SK-MEL-5 (cell line): ENCODE measurements at regions not wholly inside any gene's neighbourhood (a gene's known extent, or its start where the extent isn't known, plus 50 kb on each side); places are given as distances from the start of the nearest gene placed in this dataset.

Source experiments
- DNase-seq: peaks from one replicate; pipeline ENCODE4 v3.0.0-alpha.2; 2016; ENCODE audit warnings: low read depth, low spot score
- in situ Hi-C: cut with HindIII; loops from 2 replicates; pipeline ENCODE4 v1.10.0; 2016; ENCODE audit warnings: low sequenced_read_pairs, high pct_unique_total_duplicates, low pct_unique_long_range_greater_than_20kb

DNA sequence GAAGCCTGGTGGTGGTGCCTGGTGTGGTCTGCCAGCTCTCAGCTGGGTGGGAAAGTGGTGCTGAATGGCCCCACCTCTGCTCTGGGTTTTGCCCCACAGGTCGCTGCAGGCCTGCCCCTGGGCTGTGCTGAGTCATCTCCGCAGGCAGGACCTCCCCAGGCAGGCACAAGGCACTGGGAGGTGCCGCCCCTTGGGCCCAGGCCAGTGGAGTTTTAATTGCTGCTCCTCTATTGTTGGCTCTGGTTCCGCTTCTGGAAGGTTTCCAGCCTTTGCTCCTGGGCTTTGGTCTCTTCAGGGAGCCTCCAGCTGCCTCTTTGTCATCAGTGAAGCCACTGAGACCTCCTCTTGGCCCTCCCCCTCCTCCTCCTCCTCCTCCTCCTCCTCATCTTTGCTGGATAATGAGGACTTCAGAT lies 180.3 kb upstream of the GRB10 start:
- DNase-seq = peak; percentile 40
- in situ Hi-C loops = no loop called here

DNA sequence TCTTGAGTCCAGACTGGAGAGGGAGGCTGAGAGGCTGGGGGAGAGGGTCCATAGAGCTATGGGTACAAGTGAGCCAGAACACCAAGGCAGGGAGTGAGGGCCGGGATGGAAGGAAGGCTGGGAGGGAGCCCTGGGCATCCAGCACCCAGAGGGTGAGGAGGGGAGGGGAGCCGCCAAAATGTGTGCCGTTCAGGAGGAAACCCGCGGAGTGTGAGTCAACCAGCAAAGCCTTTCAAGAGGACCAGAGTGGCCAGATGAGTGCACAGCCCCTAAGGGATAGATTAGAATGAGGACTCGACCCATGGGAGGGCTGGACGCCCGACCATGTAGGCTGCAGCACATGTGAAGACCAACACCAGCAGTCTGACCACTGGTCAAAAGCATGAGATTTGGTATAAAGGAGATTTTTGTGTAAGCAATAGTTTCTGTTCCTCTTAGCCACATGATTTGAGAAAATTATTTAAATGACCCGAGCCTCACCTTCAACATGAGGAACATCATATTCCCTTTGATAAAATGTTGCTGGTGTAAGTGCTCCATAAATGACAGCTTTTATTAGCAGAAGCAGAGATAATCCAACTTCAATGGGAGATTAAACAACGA lies 179.7 kb upstream of the GRB10 start:
- in situ Hi-C loops = no loop called here
- no peak for DNase-seq

DNA sequence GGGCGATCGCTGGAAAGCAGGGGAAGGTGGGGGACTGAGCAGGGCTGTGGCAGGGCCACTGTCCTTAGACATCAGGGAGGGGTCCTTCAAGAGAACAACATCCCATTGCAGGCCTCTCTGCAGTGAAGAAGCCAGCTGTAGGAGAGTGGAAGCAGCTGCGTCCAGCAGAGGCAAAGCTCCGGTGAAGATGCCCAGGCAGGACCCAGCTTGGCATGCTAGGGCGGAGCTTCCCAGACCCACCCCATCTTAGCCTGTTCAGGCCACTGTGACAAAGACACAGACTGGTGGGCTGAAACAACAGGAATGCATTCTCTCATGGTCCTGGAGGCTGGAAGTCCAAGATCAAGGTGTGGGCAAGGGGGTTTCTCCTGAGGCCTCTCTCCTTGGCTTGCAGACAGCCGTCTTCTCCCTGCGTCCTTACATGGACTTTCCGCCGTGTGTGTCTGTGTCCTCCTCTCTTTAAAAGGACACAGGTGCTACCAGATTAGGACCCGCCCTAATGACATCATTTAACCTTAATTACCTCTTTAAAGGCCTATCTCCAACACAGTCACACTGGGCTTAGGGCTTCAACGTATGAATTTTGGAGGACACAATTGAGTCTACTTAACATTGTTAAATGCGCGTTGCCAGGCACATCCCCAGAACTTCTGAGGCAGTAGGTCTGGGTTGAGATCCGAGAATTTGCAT lies 178.1 kb upstream of the GRB10 start:
- in situ Hi-C loops = no loop called here
- DNase-seq = no peak

DNA sequence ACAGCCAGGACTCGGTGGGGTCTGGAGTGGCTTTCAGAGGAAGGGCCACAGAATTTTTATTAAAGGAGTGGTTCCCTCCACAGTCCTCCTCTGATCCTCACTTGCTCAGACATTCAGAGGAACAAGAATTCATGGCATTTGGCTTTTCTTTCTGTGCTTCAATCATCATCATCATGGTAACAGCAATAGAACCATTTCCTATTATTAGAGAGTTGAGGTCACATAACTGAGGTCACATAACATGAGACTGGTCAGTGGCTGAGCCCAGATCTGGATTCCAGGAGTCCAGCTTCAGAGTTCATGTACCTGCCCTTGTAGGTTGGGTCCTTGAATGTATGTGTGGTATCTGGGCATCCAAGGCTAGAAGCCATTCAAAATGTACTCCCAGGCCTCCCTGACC lies 177.3 kb upstream of the GRB10 start:
- no peak for DNase-seq
- in situ Hi-C loops = no loop called here

DNA sequence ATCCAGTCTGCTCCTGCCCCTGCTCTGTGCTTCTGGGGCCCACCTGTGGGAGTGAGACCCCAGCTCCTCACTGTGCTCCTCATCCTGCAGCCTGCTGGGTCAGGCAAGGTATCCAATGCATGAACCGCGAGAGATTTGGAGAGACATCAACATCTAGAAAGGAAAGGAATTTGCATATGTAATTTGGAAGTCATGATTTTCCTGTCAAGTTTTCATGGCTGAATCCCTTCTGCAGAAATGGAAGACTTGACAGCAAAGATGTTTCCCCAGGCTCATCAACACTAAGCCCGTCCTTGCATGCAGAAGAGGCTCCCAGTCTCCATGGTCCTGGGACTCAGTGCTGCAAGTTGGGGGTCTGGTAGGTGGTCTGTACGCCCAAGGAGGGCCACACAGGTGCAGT lies 176.9 kb upstream of the GRB10 start:
- no peak for DNase-seq
- in situ Hi-C loops = no loop called here

DNA sequence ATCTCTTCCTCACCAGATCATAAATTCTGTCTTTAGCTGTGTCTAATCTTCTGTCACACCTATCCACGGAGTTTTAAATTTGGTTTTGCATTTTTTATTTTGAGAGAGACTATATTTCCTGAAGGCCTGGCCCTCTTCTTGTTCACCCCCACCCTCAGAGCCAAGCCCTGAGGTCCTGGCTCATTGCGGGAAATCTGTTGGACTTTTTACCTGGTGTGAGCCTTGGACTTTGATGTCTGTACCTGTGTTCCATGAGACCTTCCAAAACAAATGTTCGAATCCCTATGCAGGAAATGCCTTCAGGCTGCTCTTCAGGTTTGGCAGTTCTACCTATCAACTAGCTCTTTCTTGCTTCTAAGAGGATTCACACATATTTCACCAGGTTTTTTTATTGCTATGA lies 175.2 kb upstream of the GRB10 start:
- DNase-seq = no peak
- in situ Hi-C loops = no loop called here

DNA sequence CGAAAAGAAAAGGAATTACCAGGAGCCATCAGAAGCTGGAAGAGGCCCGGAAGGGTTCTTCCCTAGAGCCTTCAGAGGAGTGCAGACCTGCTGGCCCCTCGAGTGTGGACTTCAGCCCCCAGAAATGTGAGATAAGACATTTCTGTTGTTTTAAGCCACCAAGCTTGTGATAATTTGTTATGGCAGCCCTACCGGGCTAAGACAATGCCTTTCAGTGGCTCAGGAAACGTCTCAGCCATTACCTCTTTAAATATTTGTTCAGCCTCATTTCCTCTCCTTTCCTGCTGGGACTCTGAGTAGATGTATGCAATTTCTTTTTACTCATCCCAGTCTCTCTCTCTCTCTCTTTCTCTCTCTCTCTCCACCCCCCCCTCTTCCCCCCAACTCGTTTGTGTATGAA lies 174.7 kb upstream of the GRB10 start:
- in situ Hi-C loops = no loop called here
- no peak for DNase-seq

DNA sequence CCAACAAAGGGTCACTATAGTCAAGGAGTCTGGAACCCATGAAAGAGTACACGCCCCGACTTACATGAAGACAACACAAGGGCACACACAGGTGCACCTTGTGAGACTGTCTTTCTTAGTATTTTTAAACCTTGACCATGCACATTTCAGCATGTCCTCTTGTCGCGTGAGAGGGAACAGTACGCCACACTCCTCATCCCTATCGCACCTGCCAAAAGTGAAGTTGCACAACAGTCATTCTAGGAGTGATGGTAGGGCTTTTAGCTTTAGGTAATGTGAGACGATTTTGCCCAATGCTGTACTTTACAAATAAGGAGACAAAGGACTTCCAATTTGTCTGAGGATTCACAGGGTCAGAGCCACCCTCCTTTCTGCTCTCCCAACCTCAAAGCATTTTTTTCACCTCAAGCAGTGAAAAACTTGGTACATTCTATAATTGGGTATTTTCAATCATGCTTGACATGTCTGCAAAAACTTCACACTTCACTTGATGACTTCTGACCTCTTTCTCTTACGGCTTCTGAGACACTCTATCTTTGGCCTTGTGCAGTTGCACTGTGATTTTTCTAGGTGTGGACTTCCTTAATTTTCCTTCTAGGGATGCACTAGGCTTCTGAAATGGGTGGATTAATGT lies 173.9 kb upstream of the GRB10 start:
- in situ Hi-C loops = no loop called here
- DNase-seq = no peak

DNA sequence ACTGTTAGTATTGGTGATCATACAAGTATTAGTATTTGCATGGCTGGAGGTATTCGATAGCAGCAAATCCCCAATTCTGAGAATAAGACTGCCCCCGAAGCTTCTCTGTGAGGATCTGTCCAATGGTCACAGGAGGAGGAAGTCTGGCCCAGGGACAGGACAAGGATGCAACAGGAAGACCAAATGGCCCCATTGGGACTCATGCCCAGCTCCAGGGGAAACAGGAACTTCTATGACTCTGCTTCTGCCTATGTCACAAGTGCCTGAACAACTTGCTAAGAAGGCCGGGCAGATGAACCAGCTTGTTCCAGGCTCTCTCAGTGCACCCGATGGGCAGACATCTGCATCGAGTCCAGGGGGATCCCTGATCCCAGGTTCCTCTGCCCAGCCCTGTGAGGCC lies 172.0 kb upstream of the GRB10 start:
- in situ Hi-C loops = no loop called here
- DNase-seq = no peak

DNA sequence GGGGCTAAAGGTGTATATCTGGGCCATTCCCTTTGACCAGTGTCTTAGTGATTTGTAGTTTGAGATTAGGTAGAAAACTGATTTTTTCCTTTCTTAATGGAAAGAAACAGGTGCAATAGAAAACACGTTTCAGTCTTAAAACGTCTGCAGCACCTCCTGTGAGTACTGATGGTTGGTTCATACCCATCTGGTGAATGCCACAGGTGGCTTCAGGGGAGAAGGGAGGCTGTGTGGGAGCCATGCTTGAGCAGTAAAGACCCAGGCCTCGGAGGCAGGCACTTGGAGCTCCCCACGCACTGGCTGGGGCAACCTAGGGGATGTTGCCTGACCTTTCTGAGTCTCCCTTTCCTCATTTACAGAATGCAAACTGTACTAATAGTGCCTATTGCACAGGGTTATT lies 171.5 kb upstream of the GRB10 start:
- in situ Hi-C loops = no loop called here
- no peak for DNase-seq

DNA sequence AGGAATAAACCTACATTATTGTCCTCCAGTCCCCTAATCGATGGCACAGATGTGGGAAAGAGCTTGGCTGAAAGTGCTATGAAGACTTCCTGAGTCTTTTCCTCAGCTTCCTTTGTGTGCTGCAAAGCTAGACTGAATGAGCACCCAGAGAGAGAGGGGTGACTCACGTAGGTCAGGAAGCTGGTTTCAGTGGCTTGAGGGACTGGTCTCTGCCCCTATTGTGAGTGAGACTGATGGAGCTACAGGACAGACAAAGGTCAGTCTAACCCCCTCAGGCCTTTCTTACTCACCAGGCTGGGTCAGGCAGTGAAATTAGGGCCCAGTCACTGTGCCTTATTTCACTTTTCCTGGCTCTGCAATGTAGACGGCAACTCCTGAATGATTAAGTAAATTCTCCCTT lies 171.1 kb upstream of the GRB10 start:
- DNase-seq = peak; percentile 69
- in situ Hi-C loops = no loop called here

DNA sequence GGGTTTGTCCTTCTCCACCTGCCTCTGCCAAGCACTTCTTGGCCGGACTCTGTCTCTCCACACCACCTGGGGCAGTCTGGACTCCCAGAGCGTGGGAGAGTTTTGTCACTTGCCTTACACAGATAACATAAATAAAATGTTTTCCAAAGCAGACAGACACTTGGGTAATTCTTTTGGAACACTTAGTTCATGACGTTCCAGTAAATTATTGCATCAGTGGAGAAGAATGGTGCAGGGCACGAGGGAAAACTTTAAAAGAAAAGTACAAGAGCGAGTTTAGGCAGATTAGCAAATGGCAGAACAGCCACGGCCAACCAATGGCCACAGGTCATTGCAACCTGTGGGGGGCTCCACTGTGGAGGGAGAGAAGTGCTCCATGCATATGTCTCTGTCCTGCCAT lies 170.6 kb upstream of the GRB10 start:
- in situ Hi-C loops = no loop called here
- DNase-seq = no peak

DNA sequence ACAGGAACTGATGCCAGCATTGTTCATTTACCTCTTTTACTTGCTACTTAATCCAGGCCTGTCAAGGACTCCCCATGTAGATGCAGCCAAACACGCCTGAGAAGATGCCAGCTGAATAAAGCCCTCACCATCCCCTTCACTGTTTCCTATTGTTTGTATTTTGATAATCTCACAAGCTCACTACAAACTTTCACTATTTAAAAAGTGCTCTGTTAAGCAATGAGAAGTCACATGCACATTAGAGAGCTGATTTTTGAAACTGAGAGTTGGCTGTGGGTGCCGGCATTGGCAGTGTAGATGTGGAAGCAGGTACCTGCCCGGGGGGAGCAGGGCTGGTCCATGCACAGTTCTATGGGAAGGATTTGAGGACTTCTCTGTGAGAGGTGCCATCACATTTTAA lies 169.8 kb upstream of the GRB10 start:
- no peak for DNase-seq
- in situ Hi-C loops = no loop called here

DNA sequence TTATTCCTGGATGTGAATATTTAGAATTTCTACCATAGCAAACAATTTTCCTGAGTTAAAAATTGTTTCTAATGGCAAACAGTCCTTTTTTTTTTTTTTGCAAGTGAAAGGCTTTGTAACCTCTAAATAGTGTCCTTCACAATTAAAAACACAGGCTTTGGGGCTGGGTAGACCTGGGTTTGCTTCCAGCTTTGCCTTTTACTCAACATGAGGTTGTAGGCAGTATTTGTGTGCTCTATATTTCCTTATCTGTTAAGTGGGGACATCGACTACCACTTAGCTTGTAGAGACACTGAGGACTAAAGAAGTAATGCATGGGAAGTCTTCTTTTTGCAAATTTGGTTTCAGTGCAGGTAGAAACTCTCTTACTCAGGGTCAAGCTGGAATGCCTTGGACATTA lies 169.4 kb upstream of the GRB10 start:
- no peak for DNase-seq
- in situ Hi-C loops = no loop called here

DNA sequence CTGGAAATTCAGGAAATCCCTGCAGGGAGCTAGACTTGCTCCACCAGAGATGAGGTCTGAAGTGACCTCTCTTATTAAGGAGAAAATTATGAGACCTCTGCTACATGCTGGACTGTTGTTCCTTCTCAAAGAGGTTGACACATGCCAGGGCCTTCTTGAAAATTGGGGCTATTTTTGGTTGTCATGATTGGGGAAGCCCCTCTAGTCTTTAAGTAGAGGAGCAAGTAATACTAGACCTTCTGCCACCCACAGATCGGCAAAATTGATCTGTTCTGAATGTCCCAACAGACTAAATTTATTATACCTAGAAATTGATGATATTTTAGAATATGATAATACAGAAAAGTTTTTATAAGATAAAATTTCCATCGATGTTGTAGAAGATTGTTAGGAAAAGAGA lies 160.8 kb upstream of the GRB10 start:
- no peak for DNase-seq
- in situ Hi-C loops = no loop called here

DNA sequence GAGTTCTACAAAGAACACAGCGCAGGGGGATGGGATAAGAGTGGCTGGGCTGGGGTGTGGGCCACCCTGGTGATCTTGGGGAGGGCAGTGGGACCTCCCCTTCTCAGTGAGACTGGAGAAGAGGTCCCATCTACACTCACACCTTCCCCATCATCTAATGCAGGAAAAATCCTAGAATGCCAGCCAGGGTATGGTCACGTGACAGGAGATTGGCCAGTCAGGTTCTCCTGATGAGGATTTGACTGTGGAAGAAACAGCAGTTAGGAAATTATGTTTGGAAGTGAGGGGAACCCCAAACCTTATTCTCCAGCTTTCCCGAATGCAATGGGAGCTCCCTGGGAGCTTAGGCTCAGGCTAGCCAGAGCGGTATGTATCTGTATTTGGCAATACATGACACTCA lies 158.8 kb upstream of the GRB10 start:
- no peak for DNase-seq
- in situ Hi-C loops = no loop called here

DNA sequence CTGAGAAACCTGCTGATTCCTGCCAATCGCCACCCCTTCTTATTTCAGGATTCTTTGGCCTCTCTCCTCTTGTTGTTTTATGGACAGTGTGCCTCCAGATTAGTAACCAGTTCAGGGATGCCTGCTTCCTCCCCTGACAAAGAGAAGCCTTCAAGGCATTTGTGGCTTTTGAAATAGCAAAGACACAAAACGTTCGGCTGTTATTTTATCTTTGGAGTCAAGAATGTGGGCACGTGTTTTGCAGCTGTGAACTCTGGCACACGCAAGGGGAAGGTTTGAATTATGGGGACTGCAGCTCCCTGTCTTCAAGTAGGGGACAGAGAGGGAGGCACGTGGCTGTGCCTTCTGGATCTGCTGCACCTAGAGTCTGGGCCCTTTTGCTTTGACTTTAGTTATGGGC lies 157.9 kb upstream of the GRB10 start:
- peak; percentile 40 for DNase-seq

DNA sequence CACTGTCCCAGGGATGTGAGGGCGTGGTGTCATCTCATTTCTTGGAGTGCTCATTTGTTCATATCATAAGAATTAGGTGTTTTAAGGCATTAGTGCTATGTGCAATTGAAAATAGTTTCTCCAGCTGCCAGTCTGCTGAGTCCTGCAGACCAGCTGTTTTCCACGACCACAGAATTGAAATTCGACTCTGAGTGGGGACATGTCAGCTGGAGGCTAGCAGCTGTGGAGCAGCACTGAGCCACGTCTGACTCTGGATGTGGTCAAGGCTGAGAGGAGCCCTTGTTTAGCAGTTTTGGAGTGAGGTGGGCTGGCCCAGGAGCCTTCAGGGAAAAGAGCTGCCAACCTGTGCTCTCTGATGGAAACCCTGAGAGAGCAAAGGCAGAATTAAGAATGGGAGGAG lies 156.3 kb upstream of the GRB10 start:
- in situ Hi-C loops = no loop called here
- DNase-seq = no peak

More for the DNA sequence above, 157.9 kb upstream of the GRB10 start:
- in situ Hi-C loops = no loop called here

DNA sequence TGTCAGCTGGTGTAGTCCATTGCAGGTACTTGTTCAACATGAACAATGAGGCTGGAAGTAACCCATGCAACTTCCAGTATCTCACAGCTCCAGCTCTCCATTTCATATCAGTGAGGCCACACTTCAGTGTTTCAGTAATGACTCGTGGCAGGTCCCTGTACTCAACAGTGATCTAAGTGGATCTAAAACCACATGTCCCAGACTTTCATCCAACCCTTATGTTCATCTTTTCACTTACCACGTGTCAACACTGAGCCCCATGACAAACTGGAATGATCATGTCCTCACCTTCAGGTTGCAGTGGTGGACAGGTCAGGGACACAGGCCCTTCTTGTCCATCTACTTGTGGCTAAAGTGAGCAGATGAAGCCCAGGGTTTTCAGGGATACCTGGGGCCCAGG lies 155.0 kb upstream of the GRB10 start:
- no peak for DNase-seq
- in situ Hi-C loops = no loop called here
